SK-N-SH treated with all-trans-retinoic acid at 6 μM for 48 hours (cell line): ENCODE measurements at regions not wholly inside any gene's neighbourhood (a gene's known extent, or its start where the extent isn't known, plus 50 kb on each side); places are given as distances from the start of the nearest gene placed in this dataset.

ENCODE experiments used
- ATAC-seq: fragments of 200-7000 bp; cut with Tn5 transposase; 3 replicates; pipeline ENCODE4 v1.9.1; 2020; ENCODE audit warnings: mild to moderate bottlenecking, moderate library complexity
- ARNTL ChIP-seq: fragments of 450-650 bp; formaldehyde crosslinking; IDR thresholded peaks from 2 replicates; pipeline ENCODE4 v1.5.0; 2020; ENCODE audit warnings: low read depth, mild to moderate bottlenecking, moderate library complexity, borderline replicate concordance
- BACH2 ChIP-seq: fragments of 250-450 bp; sonication (Bioruptor Pico); IDR thresholded peaks from 2 replicates; pipeline ENCODE4 v1.9.0; 2021; ENCODE audit warnings: mild to moderate bottlenecking, borderline replicate concordance
- CREB5 ChIP-seq: fragments of 250-450 bp; sonication (Bioruptor Pico); IDR thresholded peaks from 2 replicates; pipeline ENCODE4 v1.5.1; 2020; ENCODE audit warnings: low read depth, mild to moderate bottlenecking, moderate library complexity
- CSDC2 ChIP-seq: fragments of 250-450 bp; sonication (Bioruptor Pico); IDR thresholded peaks from 2 replicates; pipeline ENCODE4 v1.5.0; 2020; ENCODE audit warnings: mild to moderate bottlenecking, moderate library complexity
- ESRRG ChIP-seq: fragments of 250-450 bp; sonication (Bioruptor Pico); IDR thresholded peaks from 2 replicates; pipeline ENCODE4 v1.6.1; 2021; ENCODE audit warnings: mild to moderate bottlenecking
- GLIS3 ChIP-seq: fragments of 250-450 bp; sonication (Bioruptor Pico); IDR thresholded peaks from 2 replicates; pipeline ENCODE4 v1.5.0; 2020; ENCODE audit warnings: mild to moderate bottlenecking, moderate library complexity
- ISL1 ChIP-seq: fragments of 250-450 bp; sonication (Bioruptor Pico); IDR thresholded peaks from 2 replicates; pipeline ENCODE4 v2.1.2; 2022; ENCODE audit warnings: mild to moderate bottlenecking, moderate library complexity
- OSR1 ChIP-seq: fragments of 250-450 bp; sonication (Bioruptor Pico); IDR thresholded peaks from 2 replicates; pipeline ENCODE4 v1.8.0; 2022; ENCODE audit warnings: moderate library complexity, mild to moderate bottlenecking, inconsistent platforms
- PATZ1 ChIP-seq: fragments of 250-450 bp; sonication (Bioruptor Pico); IDR thresholded peaks from 2 replicates; pipeline ENCODE4 v1.8.0; 2020; ENCODE audit warnings: mild to moderate bottlenecking, moderate library complexity, borderline replicate concordance
- PPARA ChIP-seq: fragments of 250-450 bp; sonication (Bioruptor Pico); IDR thresholded peaks from 2 replicates; pipeline ENCODE4 v1.5.0; 2020; ENCODE audit warnings: mild to moderate bottlenecking, borderline replicate concordance
- SNAI2 ChIP-seq: fragments of 250-450 bp; sonication (Bioruptor Pico); IDR thresholded peaks from 2 replicates; pipeline ENCODE4 v1.5.0; 2020; ENCODE audit warnings: mild to moderate bottlenecking, moderate library complexity
- TCF4 ChIP-seq: fragments of 250-450 bp; sonication (Bioruptor Pico); IDR thresholded peaks from 2 replicates; pipeline ENCODE4 v1.8.0; 2021; ENCODE audit warnings: mild to moderate bottlenecking, moderate library complexity, borderline replicate concordance
- TOX ChIP-seq: fragments of 250-450 bp; sonication (Bioruptor Pico); IDR thresholded peaks from 2 replicates; pipeline ENCODE4 v1.8.0; 2021; ENCODE audit warnings: mild to moderate bottlenecking, moderate library complexity, borderline replicate concordance
- ZC3H10 ChIP-seq: fragments of 250-450 bp; sonication (Bioruptor Pico); IDR thresholded peaks from 2 replicates; pipeline ENCODE4 v1.5.1; 2021; ENCODE audit warnings: mild to moderate bottlenecking, moderate library complexity
- ZFP3 ChIP-seq: fragments of 250-450 bp; sonication (Bioruptor Pico); IDR thresholded peaks from 2 replicates; pipeline ENCODE4 v1.5.0; 2020; ENCODE audit warnings: mild to moderate bottlenecking, moderate library complexity
- ZNF70 ChIP-seq: fragments of 450-650 bp; formaldehyde crosslinking; IDR thresholded peaks from 2 replicates; pipeline ENCODE4 v1.5.0; 2020; ENCODE audit warnings: mild to moderate bottlenecking, moderate library complexity
- TF ChIP-seq, protein P1 (sequence below): fragments of 250-450 bp; sonication (Bioruptor Pico); IDR thresholded peaks from 2 replicates; pipeline ENCODE4 v1.5.0; 2020; ENCODE audit warnings: mild to moderate bottlenecking, moderate library complexity
- TF ChIP-seq, protein P2 (sequence below): fragments of 250-450 bp; sonication (Bioruptor Pico); IDR thresholded peaks from 2 replicates; pipeline ENCODE4 v1.8.0; 2021; ENCODE audit warnings: low read depth, mild to moderate bottlenecking, moderate library complexity, borderline replicate concordance

DNA sequence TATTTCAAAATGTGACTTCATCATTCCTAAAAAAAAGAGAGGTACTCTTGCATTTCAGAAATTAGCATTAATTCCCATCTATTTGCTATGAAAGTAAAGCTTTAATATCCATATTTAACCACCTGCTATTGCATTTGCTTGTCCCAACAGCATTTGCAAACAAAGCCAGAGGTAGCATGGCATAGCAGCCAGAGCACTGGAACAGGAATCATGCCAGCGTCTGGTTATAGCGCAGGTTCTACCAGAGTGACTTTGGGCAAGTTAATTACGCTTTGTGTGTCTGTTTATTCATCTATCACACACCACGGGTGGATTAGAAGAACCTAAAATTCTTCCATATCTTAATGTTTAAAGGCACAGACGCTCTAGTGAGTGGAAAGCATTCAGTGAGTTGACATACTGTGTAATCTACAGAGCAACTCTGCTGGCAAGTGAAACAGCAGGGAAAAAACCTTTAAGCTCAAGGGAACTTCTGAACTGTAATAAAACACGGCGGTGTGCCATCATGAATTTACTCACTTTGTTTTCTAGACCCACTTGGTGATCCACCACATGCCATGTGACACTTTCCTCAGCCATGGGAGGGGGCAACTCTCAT lies 76.6 kb upstream of the QRFPR start:
- ATAC-seq: no peak
- TF ChIP-seq ZNF70 (CRISPR knock-in tag): no peak
- TF ChIP-seq PPARA (CRISPR knock-in tag): no peak
- TF ChIP-seq TCF4 (CRISPR knock-in tag): no peak
- TF ChIP-seq GLIS3 (CRISPR knock-in tag): no peak
- TF ChIP-seq BACH2: no peak
- no peak for TF ChIP-seq OSR1 (CRISPR knock-in tag)
- TF ChIP-seq SNAI2 (CRISPR knock-in tag): no peak
- TF ChIP-seq ZFP3: no peak
- TF ChIP-seq CSDC2: no peak
- TF ChIP-seq TOX (CRISPR knock-in tag): no peak
- TF ChIP-seq, protein P1, sequence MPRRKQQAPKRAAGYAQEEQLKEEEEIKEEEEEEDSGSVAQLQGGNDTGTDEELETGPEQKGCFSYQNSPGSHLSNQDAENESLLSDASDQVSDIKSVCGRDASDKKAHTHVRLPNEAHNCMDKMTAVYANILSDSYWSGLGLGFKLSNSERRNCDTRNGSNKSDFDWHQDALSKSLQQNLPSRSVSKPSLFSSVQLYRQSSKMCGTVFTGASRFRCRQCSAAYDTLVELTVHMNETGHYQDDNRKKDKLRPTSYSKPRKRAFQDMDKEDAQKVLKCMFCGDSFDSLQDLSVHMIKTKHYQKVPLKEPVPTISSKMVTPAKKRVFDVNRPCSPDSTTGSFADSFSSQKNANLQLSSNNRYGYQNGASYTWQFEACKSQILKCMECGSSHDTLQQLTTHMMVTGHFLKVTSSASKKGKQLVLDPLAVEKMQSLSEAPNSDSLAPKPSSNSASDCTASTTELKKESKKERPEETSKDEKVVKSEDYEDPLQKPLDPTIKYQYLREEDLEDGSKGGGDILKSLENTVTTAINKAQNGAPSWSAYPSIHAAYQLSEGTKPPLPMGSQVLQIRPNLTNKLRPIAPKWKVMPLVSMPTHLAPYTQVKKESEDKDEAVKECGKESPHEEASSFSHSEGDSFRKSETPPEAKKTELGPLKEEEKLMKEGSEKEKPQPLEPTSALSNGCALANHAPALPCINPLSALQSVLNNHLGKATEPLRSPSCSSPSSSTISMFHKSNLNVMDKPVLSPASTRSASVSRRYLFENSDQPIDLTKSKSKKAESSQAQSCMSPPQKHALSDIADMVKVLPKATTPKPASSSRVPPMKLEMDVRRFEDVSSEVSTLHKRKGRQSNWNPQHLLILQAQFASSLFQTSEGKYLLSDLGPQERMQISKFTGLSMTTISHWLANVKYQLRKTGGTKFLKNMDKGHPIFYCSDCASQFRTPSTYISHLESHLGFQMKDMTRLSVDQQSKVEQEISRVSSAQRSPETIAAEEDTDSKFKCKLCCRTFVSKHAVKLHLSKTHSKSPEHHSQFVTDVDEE: no peak

DNA sequence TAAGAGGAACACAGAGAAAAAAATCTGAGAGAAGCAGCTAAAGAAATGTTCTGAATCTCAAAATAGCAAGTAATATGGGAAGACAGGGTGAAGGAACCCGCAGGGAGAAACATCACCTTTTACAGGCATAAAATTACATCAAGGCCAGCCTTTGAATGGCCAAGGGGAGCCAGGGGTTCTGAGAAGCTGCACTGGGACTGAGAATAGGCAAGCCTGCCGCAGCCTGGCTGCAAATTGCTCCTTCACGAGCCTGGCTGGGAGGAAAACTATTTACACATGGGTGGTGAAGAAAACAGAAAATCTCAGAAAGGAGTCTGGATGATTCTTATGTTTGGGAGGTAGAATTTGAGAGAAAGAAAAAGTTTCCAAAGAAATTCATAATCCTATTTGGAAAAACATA lies 74.5 kb upstream of the QRFPR start:
- no peak for ATAC-seq
- TF ChIP-seq CSDC2 (no peak), ISL1 (CRISPR knock-in tag) (no peak), ARNTL (CRISPR knock-in tag) (no peak), CREB5 (no peak), ZFP3 (no peak), PATZ1 (CRISPR knock-in tag) (no peak), TOX (CRISPR knock-in tag) (no peak), SNAI2 (CRISPR knock-in tag) (no peak)
- TF ChIP-seq, protein P2, sequence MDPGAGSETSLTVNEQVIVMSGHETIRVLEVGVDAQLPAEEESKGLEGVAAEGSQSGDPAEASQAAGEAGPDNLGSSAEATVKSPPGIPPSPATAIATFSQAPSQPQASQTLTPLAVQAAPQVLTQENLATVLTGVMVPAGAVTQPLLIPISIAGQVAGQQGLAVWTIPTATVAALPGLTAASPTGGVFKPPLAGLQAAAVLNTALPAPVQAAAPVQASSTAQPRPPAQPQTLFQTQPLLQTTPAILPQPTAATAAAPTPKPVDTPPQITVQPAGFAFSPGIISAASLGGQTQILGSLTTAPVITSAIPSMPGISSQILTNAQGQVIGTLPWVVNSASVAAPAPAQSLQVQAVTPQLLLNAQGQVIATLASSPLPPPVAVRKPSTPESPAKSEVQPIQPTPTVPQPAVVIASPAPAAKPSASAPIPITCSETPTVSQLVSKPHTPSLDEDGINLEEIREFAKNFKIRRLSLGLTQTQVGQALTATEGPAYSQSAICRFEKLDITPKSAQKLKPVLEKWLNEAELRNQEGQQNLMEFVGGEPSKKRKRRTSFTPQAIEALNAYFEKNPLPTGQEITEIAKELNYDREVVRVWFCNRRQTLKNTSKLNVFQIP (CRISPR knock-in tag): no peak
- TF ChIP-seq, protein P1: no peak

DNA sequence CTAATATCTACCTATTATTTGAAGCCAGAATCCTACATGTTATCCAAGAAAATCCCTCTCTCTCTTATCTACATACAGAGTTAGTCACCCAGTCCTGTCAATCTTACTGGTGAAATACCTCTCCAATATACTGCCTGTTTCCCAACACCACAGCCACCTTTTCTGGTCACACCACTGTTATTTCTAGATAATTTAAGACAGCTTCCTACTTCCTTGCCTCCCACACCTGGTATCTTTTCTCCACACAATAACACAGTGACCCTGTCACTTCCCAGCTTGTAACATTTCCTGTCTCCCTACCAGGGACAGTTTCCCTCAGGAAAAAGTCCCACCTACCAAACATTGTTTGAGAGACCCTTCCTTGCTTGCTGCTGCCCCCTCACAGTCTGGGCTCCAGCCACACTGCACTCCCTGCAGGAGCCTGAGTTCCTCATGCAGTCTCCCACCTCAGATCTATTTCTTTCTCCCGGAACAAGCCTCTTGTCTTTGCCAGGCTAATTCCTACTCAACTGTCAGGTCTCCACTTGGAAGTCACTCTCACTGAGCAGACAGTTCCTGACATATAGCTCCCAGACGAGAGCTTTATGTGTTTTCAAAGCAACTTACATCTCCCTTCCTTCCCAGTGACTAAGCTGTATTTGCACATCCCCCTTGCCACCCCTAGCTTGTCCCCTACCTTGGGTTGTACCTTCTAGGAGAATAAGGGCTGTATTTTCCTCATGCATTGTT lies 73.6 kb upstream of the QRFPR start:
- no peak for ATAC-seq
- TF ChIP-seq ZFP3: no peak
- TF ChIP-seq ISL1 (CRISPR knock-in tag): no peak
- TF ChIP-seq PATZ1 (CRISPR knock-in tag): no peak
- no peak for TF ChIP-seq ESRRG (CRISPR knock-in tag)
- TF ChIP-seq ZNF70 (CRISPR knock-in tag): no peak
- TF ChIP-seq GLIS3 (CRISPR knock-in tag): no peak
- TF ChIP-seq ZC3H10: no peak
- TF ChIP-seq, all 23 proteins: peak for 0
